Thyroid gland (tissue), 4 donors: ENCODE measurements at regions not wholly inside any gene's neighbourhood (a gene's known extent, or its start where the extent isn't known, plus 50 kb on each side); places are given as distances from the start of the nearest gene placed in this dataset.

ENCODE experiments used
- CTCF ChIP-seq, 6 experiments: fragments of 200-600 bp in 3 of 6; fragments of 450-650 bp in 3 of 6; sonication (generic) in 3 of 6; IDR thresholded peaks; one replicate each; pipeline ENCODE4 v1.5.1; 2016 to 2019; ENCODE audit warnings: antibody characterized with exemption in 6 of 6, mild to moderate bottlenecking in 2 of 6, inconsistent platforms in 1 of 6, moderate library complexity in 1 of 6
- POLR2A ChIP-seq, 2 donors: fragments of 450-650 bp; IDR thresholded peaks; one replicate each; pipeline ENCODE4 v1.6.1; 2017; ENCODE audit warnings: antibody characterized with exemption in 2 of 2, mild to moderate bottlenecking in 2 of 2, moderate library complexity in 1 of 2

DNA sequence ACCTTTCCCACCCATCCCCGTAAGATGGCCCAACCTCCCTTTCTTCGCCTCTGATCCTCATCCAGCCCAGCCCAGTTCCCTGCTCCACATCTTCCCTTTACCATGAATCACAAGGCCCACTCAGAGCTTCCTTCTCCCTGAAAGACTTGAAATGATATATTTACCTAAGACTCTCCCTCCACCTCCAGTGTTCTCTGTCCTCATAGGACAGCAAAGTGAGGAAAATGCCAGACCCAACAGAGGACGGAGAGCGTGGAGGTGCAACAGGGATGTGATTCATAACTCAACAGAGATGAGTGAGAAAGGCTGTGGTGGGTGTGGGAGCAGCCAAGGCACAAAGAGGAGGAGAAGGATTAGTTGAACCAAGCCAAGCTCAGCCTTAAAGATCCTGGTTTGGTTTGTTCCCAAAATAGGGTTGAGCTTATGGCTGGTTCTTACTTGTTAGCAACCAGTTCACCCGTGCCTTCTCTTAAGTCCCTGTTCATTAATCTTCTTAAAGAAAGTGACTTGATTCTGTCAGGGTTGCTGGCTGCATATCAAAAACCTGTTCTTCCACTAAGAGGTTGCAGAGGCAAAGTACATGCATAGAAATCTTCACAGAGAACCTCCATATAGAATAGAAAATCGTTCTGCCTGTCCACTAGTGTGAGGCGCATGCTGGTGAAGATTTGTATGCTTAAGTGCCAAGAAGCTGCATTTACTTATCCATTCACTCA, 183.2 kb downstream of the ACTL7B start:
- TF ChIP-seq CTCF (IDR thresholded peaks at IDR 0.05) (no peak), POLR2A (IDR thresholded peaks at IDR 0.05) (no peak)
